ENCODE measurements at regions not wholly inside any gene's neighbourhood (a gene's known extent, or its start where the extent isn't known, plus 50 kb on each side); places are given as distances from the start of the nearest gene placed in this dataset.

- no peak for DNase-seq
These were observed 153.0 kb downstream of the UXS1 start for GRCh38 chr2:106041150-106041549.

GRCh38 chr2:106039634-106040315 is 154.3 kb downstream of the UXS1 start:
- DNase-seq, result no peak

- no peak for DNase-seq
These were observed 155.3 kb downstream of the UXS1 start for GRCh38 chr2:106038601-106039375.

GRCh38 chr2:106037932-106038331 is 156.2 kb downstream of the UXS1 start:
- DNase-seq, result no peak

- DNase-seq, result no peak
These were observed 156.8 kb downstream of the UXS1 start for GRCh38 chr2:106037262-106037661.

GRCh38 chr2:106034325-106034724 is 159.8 kb downstream of the UXS1 start:
- DNase-seq, result no peak

- DNase-seq, result no peak
These were observed 161.4 kb downstream of the UXS1 start for GRCh38 chr2:106032676-106033075.

GRCh38 chr2:106030287-106031268 is 163.5 kb downstream of the UXS1 start:
- DNase-seq, result peak; percentile 59

GRCh38 chr2:106028192-106028591 is 165.9 kb downstream of the UXS1 start:
- no peak for DNase-seq

GRCh38 chr2:106026271-106027190 is 167.6 kb downstream of the UXS1 start:
- no peak for DNase-seq

GRCh38 chr2:106025796-106026195 is 168.3 kb downstream of the UXS1 start:
- no peak for DNase-seq

GRCh38 chr2:106021662-106022028 is 172.5 kb downstream of the UXS1 start:
- no peak for DNase-seq

- DNase-seq, result peak; percentile 69
These were observed 173.1 kb downstream of the UXS1 start for GRCh38 chr2:106020821-106021661.

- no peak for DNase-seq
These were observed 174.1 kb downstream of the UXS1 start for GRCh38 chr2:106020032-106020431.

- no peak for DNase-seq
These were observed 176.0 kb downstream of the UXS1 start for GRCh38 chr2:106018141-106018540.

GRCh38 chr2:106012591-106013347 is 181.3 kb downstream of the UXS1 start:
- DNase-seq, result no peak

GRCh38 chr2:106012001-106012590 is 182.0 kb downstream of the UXS1 start:
- no peak for DNase-seq

GRCh38 chr2:106011380-106011779 is 182.7 kb downstream of the UXS1 start:
- no peak for DNase-seq

GRCh38 chr2:106010818-106011355 is 183.2 kb downstream of the UXS1 start:
- DNase-seq, result no peak

- no peak for DNase-seq
These were observed 185.0 kb downstream of the UXS1 start for GRCh38 chr2:106009096-106009495.

All from NCI-H226 (cell line).